ENCODE measurements at regions not wholly inside any gene's neighbourhood (a gene's known extent, or its start where the extent isn't known, plus 50 kb on each side); places are given as distances from the start of the nearest gene placed in this dataset.

GRCh38 chr10:34872820-34873219 lies 57.7 kb upstream of the PARD3 start:
- no peak for TF ChIP-seq CTCF (IDR thresholded peaks at IDR 0.05)
- TF ChIP-seq POLR2A (IDR thresholded peaks at IDR 0.05) = no peak

Measured in thyroid gland (tissue), 4 donors.